DND-41 (cell line): ENCODE measurements at regions not wholly inside any gene's neighbourhood (a gene's known extent, or its start where the extent isn't known, plus 50 kb on each side); places are given as distances from the start of the nearest gene placed in this dataset.

ENCODE experiments used
- EZH2 ChIP-seq: IDR thresholded peaks from 3 replicates; pipeline ENCODE4 v1.6.1; 2012; ENCODE audit warnings: borderline replicate concordance, low read depth, mild to moderate bottlenecking, moderate library complexity, low read length, inconsistent platforms; ENCODE audit not compliant: severe bottlenecking
- TF ChIP-seq, protein P1 (sequence below): IDR thresholded peaks from 2 replicates; pipeline ENCODE4 v1.5.1; 2012; ENCODE audit warnings: borderline replicate concordance, low read length, moderate library complexity, mild to moderate bottlenecking; ENCODE audit not compliant: poor library complexity, severe bottlenecking; ENCODE audit errors: extremely low read depth

DNA sequence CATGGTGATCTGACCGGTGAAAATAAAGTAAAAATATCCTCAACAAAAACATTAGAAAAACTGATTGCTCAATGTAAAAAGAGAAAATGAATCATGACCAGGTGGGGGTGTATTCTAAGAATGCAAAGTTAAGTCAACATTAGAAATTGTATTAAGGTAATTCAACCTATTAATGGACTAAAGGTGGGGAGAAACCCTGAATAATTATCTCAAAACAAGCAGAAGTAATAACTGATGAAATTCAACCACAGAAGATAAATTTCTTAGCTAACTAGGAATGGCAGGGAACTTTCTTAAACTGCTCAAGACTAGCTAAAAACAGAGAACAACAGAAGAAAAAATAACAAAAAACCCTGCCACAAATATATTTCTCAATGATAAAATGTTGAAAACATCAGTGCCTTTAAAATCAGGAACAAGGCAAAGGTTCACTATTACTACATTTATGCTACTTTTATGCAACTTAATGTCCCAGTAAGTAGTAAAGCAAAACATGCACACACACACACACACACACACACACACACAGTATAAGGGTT lies 204.4 kb upstream of the THBS1 start:
- TF ChIP-seq, protein P1, sequence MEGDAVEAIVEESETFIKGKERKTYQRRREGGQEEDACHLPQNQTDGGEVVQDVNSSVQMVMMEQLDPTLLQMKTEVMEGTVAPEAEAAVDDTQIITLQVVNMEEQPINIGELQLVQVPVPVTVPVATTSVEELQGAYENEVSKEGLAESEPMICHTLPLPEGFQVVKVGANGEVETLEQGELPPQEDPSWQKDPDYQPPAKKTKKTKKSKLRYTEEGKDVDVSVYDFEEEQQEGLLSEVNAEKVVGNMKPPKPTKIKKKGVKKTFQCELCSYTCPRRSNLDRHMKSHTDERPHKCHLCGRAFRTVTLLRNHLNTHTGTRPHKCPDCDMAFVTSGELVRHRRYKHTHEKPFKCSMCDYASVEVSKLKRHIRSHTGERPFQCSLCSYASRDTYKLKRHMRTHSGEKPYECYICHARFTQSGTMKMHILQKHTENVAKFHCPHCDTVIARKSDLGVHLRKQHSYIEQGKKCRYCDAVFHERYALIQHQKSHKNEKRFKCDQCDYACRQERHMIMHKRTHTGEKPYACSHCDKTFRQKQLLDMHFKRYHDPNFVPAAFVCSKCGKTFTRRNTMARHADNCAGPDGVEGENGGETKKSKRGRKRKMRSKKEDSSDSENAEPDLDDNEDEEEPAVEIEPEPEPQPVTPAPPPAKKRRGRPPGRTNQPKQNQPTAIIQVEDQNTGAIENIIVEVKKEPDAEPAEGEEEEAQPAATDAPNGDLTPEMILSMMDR = no peak
- TF ChIP-seq EZH2 = no peak
